ENCODE measurements at regions not wholly inside any gene's neighbourhood (a gene's known extent, or its start where the extent isn't known, plus 50 kb on each side); places are given as distances from the start of the nearest gene placed in this dataset.

DNA sequence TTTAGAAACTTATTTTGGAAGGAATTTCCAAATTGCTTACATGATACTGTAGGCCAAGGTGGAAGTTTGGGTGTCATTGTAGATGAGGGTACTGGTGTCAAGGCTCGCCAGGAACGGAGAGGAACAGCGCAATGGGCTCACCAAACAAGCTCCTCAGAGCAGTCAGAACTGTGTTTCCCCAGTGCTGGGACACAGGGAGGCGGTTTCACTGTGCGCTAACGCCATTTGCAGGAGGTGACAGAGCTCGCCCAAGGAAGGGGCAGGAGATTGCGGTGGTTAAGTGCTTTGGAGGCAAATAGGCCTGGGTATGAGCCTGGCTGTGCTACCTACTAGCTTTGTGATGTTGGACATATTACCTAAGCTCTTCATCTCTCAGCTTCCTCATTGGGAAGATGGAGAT, 57.3 kb downstream of the HHEX start:
- TF ChIP-seq, protein P1, sequence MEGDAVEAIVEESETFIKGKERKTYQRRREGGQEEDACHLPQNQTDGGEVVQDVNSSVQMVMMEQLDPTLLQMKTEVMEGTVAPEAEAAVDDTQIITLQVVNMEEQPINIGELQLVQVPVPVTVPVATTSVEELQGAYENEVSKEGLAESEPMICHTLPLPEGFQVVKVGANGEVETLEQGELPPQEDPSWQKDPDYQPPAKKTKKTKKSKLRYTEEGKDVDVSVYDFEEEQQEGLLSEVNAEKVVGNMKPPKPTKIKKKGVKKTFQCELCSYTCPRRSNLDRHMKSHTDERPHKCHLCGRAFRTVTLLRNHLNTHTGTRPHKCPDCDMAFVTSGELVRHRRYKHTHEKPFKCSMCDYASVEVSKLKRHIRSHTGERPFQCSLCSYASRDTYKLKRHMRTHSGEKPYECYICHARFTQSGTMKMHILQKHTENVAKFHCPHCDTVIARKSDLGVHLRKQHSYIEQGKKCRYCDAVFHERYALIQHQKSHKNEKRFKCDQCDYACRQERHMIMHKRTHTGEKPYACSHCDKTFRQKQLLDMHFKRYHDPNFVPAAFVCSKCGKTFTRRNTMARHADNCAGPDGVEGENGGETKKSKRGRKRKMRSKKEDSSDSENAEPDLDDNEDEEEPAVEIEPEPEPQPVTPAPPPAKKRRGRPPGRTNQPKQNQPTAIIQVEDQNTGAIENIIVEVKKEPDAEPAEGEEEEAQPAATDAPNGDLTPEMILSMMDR (IDR thresholded peaks at IDR 0.05; ENCODE audit: low read depth, low read length, missing control alignments) = no peak
- no peak for DNase-seq (ENCODE audit: low read depth)
- no peak overlapping the region for H3K4me3 ChIP-seq (ENCODE audit: low read depth, low read length)

DNA sequence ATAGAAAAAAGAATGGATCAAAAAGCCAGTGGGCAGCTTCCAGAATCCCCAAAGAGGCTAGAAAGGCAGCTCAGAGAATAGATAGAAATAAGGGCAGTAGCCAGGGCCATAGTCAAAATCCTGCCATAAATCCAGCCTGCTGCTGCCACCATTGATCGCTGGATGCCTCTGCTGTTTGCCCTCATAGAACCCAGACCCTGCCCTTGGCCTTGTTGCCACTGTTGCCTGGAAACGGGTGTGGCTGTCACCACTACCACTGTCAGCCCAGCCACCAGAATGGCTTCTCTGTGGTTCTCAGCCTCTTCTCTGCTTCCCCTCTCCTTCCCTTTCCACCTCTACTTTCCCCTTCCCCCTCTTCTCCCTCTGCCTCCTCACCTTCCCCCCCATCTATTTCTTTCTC, 57.8 kb downstream of the HHEX start:
- TF ChIP-seq, protein P1 (IDR thresholded peaks at IDR 0.05; ENCODE audit: low read depth, low read length, missing control alignments) = no peak
- DNase-seq (ENCODE audit: low read depth) = no peak
- H3K4me3 ChIP-seq (ENCODE audit: low read depth, low read length) = no peak overlapping the region

DNA sequence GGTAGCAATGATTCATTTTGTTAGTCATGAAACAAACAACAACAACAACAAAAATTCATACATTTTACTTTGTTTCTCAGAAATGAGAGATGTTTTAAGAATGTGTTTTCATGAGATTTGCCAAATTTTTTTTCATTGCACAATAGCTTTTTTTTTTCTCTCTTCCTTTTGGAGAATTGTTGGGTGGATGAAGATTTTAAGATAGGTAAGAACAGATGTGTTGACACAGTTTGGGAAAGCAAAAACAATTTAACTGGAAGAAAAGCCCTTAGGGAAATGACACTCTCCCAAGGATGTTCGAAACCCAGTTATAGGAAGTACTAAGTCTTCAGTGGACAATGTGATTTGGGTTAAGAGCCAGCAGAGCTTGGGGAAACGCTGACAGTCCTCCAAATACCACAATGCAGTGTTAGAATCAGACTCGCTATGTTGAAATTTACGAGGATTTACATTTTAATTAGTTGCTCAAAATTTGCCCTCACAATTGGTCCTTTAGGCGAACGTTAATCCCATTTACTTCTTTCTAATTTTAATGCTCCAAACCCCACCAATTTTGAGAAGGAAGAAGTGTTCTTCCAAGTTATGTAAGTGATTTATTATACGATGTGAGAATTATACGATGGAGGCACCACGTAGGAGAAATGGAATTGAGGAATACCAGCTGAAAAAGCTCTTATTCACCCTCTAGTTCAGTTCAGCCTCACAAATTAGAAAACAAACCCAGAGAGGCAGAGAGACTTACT, 61.2 kb downstream of the HHEX start:
- no peak for DNase-seq (ENCODE audit: low read depth)
- no peak overlapping the region for H3K4me3 ChIP-seq (ENCODE audit: low read depth, low read length)
- TF ChIP-seq, protein P1 (IDR thresholded peaks at IDR 0.05; ENCODE audit: low read depth, low read length, missing control alignments) = no peak

DNA sequence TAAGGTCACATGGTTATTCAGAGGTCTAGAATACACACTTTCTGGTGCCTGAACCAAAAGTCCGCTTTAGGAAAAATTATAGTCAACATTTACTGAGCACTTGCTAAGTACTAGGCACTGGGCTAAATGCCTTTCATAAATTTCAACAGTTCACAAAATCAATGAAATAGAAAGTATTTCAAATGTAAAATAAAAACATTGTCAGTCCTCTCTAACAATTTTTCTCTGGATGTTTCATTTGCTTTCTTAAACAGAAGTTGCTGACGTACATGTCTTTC, 61.7 kb downstream of the HHEX start:
- H3K4me3 ChIP-seq (ENCODE audit: low read depth, low read length) = no peak overlapping the region
- no peak for DNase-seq (ENCODE audit: low read depth)
- TF ChIP-seq, protein P1 (IDR thresholded peaks at IDR 0.05; ENCODE audit: low read depth, low read length, missing control alignments) = no peak

DNA sequence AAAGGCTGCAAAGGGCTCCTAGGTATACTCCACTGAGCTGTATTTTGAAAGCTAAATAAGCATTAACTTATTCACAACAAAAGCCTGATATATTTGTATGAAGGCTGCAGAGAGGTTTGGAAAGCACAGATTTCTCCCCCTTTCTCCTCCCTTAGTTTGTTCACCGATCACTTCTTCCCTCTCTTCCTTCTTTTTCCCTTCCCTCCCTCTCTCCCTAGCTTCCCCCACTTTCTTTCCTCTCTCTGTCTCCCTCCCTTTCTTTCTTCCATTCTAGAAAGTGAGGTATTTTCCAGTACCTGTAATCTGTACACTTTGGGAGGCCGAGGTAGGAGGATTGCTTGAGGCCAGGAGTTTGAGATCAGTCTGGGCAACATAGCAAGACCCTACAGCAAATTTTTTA, 62.1 kb downstream of the HHEX start:
- TF ChIP-seq, protein P1 (IDR thresholded peaks at IDR 0.05; ENCODE audit: low read depth, low read length, missing control alignments) = no peak

DNA sequence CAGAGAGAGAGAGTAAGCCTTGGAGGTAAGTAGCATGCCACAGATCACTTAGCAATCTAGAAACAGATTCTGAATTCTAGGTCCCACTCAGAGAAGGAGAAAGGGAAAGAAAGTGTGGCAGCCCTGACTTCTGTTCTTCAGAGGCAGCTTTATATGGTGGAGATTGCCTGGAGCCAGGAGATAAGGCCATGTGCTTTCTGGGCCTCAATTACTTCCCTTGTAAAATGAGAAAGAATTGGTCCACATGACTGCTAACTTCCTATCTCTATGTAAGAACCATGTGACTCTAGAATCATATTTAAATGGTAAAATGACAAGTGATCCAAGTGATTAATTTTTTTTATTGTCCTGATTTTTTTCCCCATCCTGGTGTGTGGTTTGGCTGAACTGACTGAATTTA, 64.1 kb downstream of the HHEX start:
- no peak overlapping the region for H3K4me3 ChIP-seq (ENCODE audit: low read depth, low read length)
- no peak for DNase-seq (ENCODE audit: low read depth)
- TF ChIP-seq, protein P1 (IDR thresholded peaks at IDR 0.05; ENCODE audit: low read depth, low read length, missing control alignments) = no peak

More for the DNA sequence above, 62.1 kb downstream of the HHEX start:
- DNase-seq (ENCODE audit: low read depth) = no peak
- no peak overlapping the region for H3K4me3 ChIP-seq (ENCODE audit: low read depth, low read length)

DNA sequence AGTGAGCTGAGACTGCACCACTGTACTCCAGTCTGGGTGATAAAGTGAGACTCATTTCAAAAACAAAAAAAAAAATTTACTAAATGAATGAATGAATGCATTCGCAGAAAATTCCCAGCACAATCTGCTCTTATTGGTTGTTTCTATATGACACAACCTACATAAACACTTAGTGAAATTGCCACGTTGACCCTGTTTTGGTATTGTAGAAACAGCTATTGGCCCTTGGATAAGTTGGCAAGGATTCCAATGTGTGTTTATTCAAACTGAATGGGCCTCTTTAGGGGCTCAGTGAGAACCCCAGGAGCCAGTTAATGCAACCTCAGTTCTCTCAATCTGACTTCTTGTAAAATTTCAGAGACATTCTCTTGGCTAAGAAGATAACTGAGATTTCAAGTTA, 66.0 kb downstream of the HHEX start:
- TF ChIP-seq, protein P1 (IDR thresholded peaks at IDR 0.05; ENCODE audit: low read depth, low read length, missing control alignments) = no peak
- no peak overlapping the region for H3K4me3 ChIP-seq (ENCODE audit: low read depth, low read length)
- no peak for DNase-seq (ENCODE audit: low read depth)

All from GM12864 (cell line).